Activated CD4-positive, alpha-beta T cell treated with anti-CD3 and anti-CD28 coated beads for 36 hours (primary cell): ENCODE measurements at regions not wholly inside any gene's neighbourhood (a gene's known extent, or its start where the extent isn't known, plus 50 kb on each side); places are given as distances from the start of the nearest gene placed in this dataset.

Source experiments
- ATAC-seq: fragments of 200-7000 bp; cut with Tn5 transposase; one replicate; pipeline ENCODE4 v1.10.0; 2021; ENCODE audit warnings: mild to moderate bottlenecking, moderate library complexity
- CTCF ChIA-PET: fragments of 350-600 bp; sonication (Branson Sonifier 250); formaldehyde crosslinking; loops from one replicate; lab custom pipeline; 2021; ENCODE audit warnings: antibody characterized with exemption; lab: Charles Lee
- POLR2A ChIA-PET: fragments of 350-600 bp; sonication (Branson Sonifier 250); formaldehyde crosslinking; loops from one replicate; lab custom pipeline; 2021; ENCODE audit warnings: antibody characterized with exemption, inconsistent platforms; lab: Charles Lee
- DNase-seq: peaks from one replicate; pipeline ENCODE4 v3.0.0-alpha.2; 2020
- H3K27ac Mint-ChIP-seq: one replicate; pipeline ENCODE4 v1.8.0; 2021; ENCODE audit warnings: mixed read lengths
- H3K27me3 Mint-ChIP-seq: one replicate; pipeline ENCODE4 v1.8.0; 2021; ENCODE audit warnings: mixed read lengths
- H3K36me3 Mint-ChIP-seq: one replicate; pipeline ENCODE4 v1.8.0; 2021; ENCODE audit warnings: low read depth, mixed read lengths
- H3K4me1 Mint-ChIP-seq: one replicate; pipeline ENCODE4 v1.8.0; 2021; ENCODE audit warnings: mixed read lengths
- H3K4me3 Mint-ChIP-seq: one replicate; pipeline ENCODE4 v1.8.0; 2021; ENCODE audit warnings: mild to moderate bottlenecking, moderate library complexity, mixed read lengths
- H3K9me3 Mint-ChIP-seq: one replicate; pipeline ENCODE4 v1.8.0; 2021; ENCODE audit warnings: low read depth, mixed read lengths
- intact Hi-C, 2 experiments: fragments of 100-400 bp; cut with DNase I in 1 of 2; cut with micrococcal nuclease in 1 of 2; formaldehyde crosslinking; loops; one replicate each; pipeline versions ENCODE4 v1.14.2 to v1.15.1; 2022 to 2024; cut with DNase I, micrococcal nuclease

- no peak for ATAC-seq
- intact Hi-C loops: no loop called here
- DNase-seq: no peak
- no peak overlapping the region for H3K27ac Mint-ChIP-seq
- ChIA-PET CTCF (no interaction called here), POLR2A (no interaction called here)
- H3K9me3 Mint-ChIP-seq: peaks cover 12% of the 10 kb centered on the region
- H3K4me1 Mint-ChIP-seq: no peaks in the 10 kb centered on the region
- no peak overlapping the region for H3K4me3 Mint-ChIP-seq
- no peaks in the 10 kb centered on the region for H3K27me3 Mint-ChIP-seq
- no peaks in the 10 kb centered on the region for H3K36me3 Mint-ChIP-seq
Observed at GRCh38 chr6:82681119-82681714, 317.6 kb downstream of the TPBG start.

DNA sequence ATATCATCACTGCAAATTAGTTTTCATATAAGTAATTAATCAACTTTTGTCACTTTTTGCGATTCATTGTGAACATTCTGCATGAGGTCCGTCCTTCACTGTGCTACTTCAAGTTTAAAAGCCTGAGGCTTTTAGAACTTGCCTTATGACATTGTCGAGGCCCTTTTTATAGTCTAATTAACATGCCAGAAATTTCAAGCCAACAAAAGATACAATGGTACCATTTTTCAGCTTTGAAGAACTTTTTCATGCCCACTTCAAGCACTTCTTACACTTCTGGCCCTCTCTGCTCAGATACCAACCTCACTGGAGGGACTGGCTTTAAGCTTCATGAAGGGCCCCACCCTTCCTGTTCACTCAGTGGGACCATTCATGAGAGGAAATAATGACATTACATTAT lies 323.1 kb downstream of the TPBG start:
- no peaks in the 10 kb centered on the region for H3K27me3 Mint-ChIP-seq
- ChIA-PET POLR2A (no interaction called here), CTCF (no interaction called here)
- H3K27ac Mint-ChIP-seq: no peak overlapping the region
- H3K4me3 Mint-ChIP-seq: no peak overlapping the region
- H3K9me3 Mint-ChIP-seq: peaks cover 2% of the 10 kb centered on the region
- H3K36me3 Mint-ChIP-seq: no peaks in the 10 kb centered on the region
- DNase-seq (no peak), ATAC-seq (no peak)
- no peaks in the 10 kb centered on the region for H3K4me1 Mint-ChIP-seq
- intact Hi-C loops: no loop called here

GRCh38 chr6:82687855-82688254 lies 324.2 kb downstream of the TPBG start:
- intact Hi-C loops: no loop called here
- no peak overlapping the region for H3K4me3 Mint-ChIP-seq
- peaks cover 2% of the 10 kb centered on the region for H3K9me3 Mint-ChIP-seq
- no peaks in the 10 kb centered on the region for H3K36me3 Mint-ChIP-seq
- H3K27ac Mint-ChIP-seq: no peak overlapping the region
- no peaks in the 10 kb centered on the region for H3K27me3 Mint-ChIP-seq
- ATAC-seq: no peak
- no peaks in the 10 kb centered on the region for H3K4me1 Mint-ChIP-seq
- DNase-seq: no peak
- ChIA-PET CTCF (no interaction called here), POLR2A (no interaction called here)

DNA sequence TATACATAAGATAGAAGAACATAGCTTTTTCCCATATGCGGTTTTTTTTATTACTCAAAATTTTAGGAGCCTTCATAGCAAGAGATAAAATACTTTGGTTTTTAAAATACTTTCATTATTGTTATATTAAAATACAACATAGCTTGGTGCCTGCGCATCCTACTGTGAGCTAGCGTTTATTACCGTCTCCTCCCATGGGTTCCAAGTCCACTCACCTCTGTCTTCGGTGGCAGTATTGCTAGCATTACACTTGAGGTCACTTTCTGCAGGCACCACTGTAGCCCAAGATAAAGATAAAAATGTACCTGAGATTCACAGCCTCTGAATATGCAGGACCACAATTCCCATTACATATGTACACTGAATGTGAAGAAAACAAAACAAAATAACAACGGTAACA lies 326.7 kb downstream of the TPBG start:
- intact Hi-C loops: no loop called here
- Mint-ChIP-seq H3K27me3 (peaks cover 1% of the 10 kb centered on the region), H3K9me3 (no peaks in the 10 kb centered on the region), H3K4me3 (no peak overlapping the region), H3K4me1 (no peaks in the 10 kb centered on the region), H3K36me3 (no peaks in the 10 kb centered on the region), H3K27ac (no peak overlapping the region)
- ATAC-seq (no peak), DNase-seq (no peak)
- ChIA-PET CTCF (no interaction called here), POLR2A (no interaction called here)

DNA sequence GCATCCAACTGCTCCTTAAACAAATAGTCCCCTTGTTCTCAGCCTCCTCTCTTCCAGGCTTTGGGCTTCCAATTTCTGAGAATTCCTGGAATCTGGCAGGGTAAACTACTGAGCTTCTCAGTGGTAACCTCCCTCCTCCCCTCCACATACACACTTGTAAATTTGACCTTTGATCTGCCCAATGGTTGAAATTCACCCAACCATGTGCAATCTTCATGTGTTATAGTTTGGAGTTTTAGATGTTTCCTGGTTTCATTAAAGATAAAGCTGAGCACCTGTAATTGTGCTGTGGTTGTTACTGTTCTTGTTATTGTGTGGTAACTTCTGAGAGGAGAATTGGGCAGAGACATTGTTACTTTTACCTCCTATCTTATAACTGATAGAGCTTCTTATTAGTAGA lies 328.4 kb downstream of the TPBG start:
- ChIA-PET CTCF (interaction anchor here (0.7 to 0.8 kb wide), 2 partner anchors 144 to 262 kb away, joined by 3 to 5 read pairs; no protein-coding TSS in a partner anchor), POLR2A (no interaction called here)
- DNase-seq: no peak
- ATAC-seq: no peak
- no peaks in the 10 kb centered on the region for H3K36me3 Mint-ChIP-seq
- intact Hi-C loops: no loop called here
- H3K4me3 Mint-ChIP-seq: no peak overlapping the region
- no peaks in the 10 kb centered on the region for H3K9me3 Mint-ChIP-seq
- peaks cover 1% of the 10 kb centered on the region for H3K27me3 Mint-ChIP-seq
- H3K27ac Mint-ChIP-seq: no peak overlapping the region
- no peaks in the 10 kb centered on the region for H3K4me1 Mint-ChIP-seq

- DNase-seq (no peak), ATAC-seq (no peak)
- Mint-ChIP-seq H3K9me3 (no peaks in the 10 kb centered on the region), H3K36me3 (no peaks in the 10 kb centered on the region), H3K27me3 (peaks cover 1% of the 10 kb centered on the region), H3K4me1 (no peaks in the 10 kb centered on the region), H3K4me3 (no peak overlapping the region), H3K27ac (no peak overlapping the region)
- intact Hi-C loops: no loop called here
- POLR2A ChIA-PET: no interaction called here
- CTCF ChIA-PET: no interaction called here
Observed at GRCh38 chr6:82693094-82693493, 329.5 kb downstream of the TPBG start.

DNA sequence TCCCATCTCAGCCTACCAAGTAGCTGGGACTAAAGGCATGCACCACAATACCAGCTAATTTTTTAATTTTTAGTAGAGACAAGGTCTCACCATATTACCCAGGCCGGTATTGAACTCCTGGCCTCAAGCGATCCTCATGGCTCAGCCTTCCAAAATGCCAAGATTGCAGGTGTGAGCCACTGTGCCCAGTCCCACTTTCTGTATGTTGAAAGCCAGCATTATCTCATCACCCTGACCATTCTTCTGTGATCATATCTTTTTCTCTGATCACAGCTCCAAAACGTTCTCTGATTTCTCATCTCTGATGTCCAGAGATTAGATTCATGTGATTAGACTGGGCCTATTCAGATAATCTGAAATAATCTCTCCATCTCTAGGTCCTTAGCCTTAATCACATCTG lies 337.7 kb downstream of the TPBG start:
- CTCF ChIA-PET: no interaction called here
- Mint-ChIP-seq H3K27me3 (peaks cover 3% of the 10 kb centered on the region), H3K4me1 (peaks cover 4% of the 10 kb centered on the region), H3K27ac (no peak overlapping the region), H3K9me3 (peaks cover 6% of the 10 kb centered on the region), H3K36me3 (no peaks in the 10 kb centered on the region), H3K4me3 (no peak overlapping the region)
- POLR2A ChIA-PET: no interaction called here
- intact Hi-C loops: no loop called here
- ATAC-seq (no peak), DNase-seq (no peak)

GRCh38 chr6:82702574-82702973 lies 339.0 kb downstream of the TPBG start:
- ATAC-seq (no peak), DNase-seq (no peak)
- Mint-ChIP-seq H3K4me3 (no peak overlapping the region), H3K36me3 (no peaks in the 10 kb centered on the region), H3K27ac (no peak overlapping the region), H3K9me3 (peaks cover 11% of the 10 kb centered on the region), H3K27me3 (peaks cover 3% of the 10 kb centered on the region), H3K4me1 (peaks cover 4% of the 10 kb centered on the region)
- intact Hi-C loops: no loop called here
- POLR2A ChIA-PET: no interaction called here
- CTCF ChIA-PET: interaction anchor here (0.7 kb wide), 1 partner anchor 349 kb away, joined by 4 read pairs; no protein-coding TSS in a partner anchor

DNA sequence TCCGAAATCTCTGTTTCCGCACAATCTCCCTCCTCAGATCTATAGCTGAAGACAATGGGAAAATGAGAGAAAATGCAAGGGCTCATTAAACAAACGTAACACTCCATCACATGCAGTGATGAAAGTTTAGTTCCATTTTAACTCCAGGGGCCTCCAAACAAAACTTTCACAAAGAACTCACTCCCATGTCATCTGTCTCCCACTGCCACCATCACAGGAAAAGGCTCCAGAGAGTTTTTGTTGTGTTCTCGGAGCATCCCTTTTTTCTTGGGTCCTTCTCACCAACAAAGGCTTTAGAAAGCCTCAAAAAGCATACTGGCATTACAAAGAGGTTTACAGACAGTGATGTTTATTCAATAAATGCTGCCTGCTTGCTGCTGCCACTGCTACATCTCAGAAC lies 339.6 kb downstream of the TPBG start:
- H3K4me3 Mint-ChIP-seq: no peak overlapping the region
- intact Hi-C loops: no loop called here
- POLR2A ChIA-PET: no interaction called here

DNA sequence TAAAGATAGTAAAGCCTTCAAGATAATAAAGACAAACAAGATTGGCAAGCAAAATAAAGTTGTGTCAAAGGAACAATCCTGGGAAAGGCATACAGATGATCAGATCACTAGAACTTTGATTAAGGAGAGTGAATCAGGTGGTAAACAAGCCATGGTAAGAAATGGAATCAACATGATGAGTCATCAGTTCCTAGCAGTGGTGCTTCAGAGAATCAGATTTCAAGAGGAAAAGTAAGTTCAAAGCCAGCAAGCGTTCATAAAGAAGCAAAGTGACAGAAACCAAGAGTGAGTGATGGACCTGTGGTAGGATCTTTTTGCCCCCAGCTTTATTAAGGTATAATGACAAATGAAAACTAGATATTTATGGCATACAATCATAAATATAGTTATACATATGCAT lies 340.4 kb downstream of the TPBG start:
- ChIA-PET CTCF (interaction anchor here (0.5 to 0.6 kb wide), 2 partner anchors 10 to 455 kb away, joined by 3 read pairs; no protein-coding TSS in a partner anchor), POLR2A (no interaction called here)
- Mint-ChIP-seq H3K36me3 (no peaks in the 10 kb centered on the region), H3K27me3 (no peaks in the 10 kb centered on the region), H3K27ac (no peak overlapping the region), H3K4me3 (no peak overlapping the region), H3K4me1 (peaks cover 4% of the 10 kb centered on the region), H3K9me3 (peaks cover 13% of the 10 kb centered on the region)
- ATAC-seq (no peak), DNase-seq (no peak)
- intact Hi-C loops: no loop called here

More for the DNA sequence above, 339.6 kb downstream of the TPBG start:
- CTCF ChIA-PET: interaction anchor here (0.6 to 0.7 kb wide), 2 partner anchors 348 to 454 kb away, joined by 3 to 4 read pairs; no protein-coding TSS in a partner anchor
- Mint-ChIP-seq H3K27me3 (peaks cover 3% of the 10 kb centered on the region), H3K4me1 (peaks cover 4% of the 10 kb centered on the region), H3K27ac (no peak overlapping the region), H3K36me3 (no peaks in the 10 kb centered on the region), H3K9me3 (peaks cover 13% of the 10 kb centered on the region)
- ATAC-seq (no peak), DNase-seq (no peak)

- Mint-ChIP-seq H3K27me3 (no peaks in the 10 kb centered on the region), H3K4me1 (peaks cover 4% of the 10 kb centered on the region), H3K9me3 (peaks cover 15% of the 10 kb centered on the region), H3K27ac (no peak overlapping the region), H3K36me3 (no peaks in the 10 kb centered on the region), H3K4me3 (no peak overlapping the region)
- intact Hi-C loops: no loop called here
- no peak for ATAC-seq
- ChIA-PET CTCF (no interaction called here), POLR2A (no interaction called here)
- DNase-seq: no peak
Observed at GRCh38 chr6:82705579-82705978, 342.0 kb downstream of the TPBG start.

- no peak for ATAC-seq
- no peak overlapping the region for H3K27ac Mint-ChIP-seq
- peaks cover 2% of the 10 kb centered on the region for H3K27me3 Mint-ChIP-seq
- ChIA-PET POLR2A (no interaction called here), CTCF (interaction anchor here (1.0 to 2.5 kb wide), 3 partner anchors 11 to 440 kb away, joined by 3 to 6 read pairs (median 3); no protein-coding TSS in a partner anchor)
- H3K36me3 Mint-ChIP-seq: no peaks in the 10 kb centered on the region
- DNase-seq: no peak
- peaks cover 9% of the 10 kb centered on the region for H3K9me3 Mint-ChIP-seq
- intact Hi-C loops: no loop called here
- no peaks in the 10 kb centered on the region for H3K4me1 Mint-ChIP-seq
- no peak overlapping the region for H3K4me3 Mint-ChIP-seq
Observed at GRCh38 chr6:82711105-82711827, 347.6 kb downstream of the TPBG start.
